HL-60 (cell line): ENCODE measurements at regions not wholly inside any gene's neighbourhood (a gene's known extent, or its start where the extent isn't known, plus 50 kb on each side); places are given as distances from the start of the nearest gene placed in this dataset.

Source experiments
- CTCF ChIP-seq: IDR thresholded peaks from one replicate; pipeline ENCODE4 v1.5.1; 2011; ENCODE audit warnings: low read length, control low read depth, inconsistent platforms; ENCODE audit not compliant: insufficient read depth
- GABPA ChIP-seq: IDR thresholded peaks from 2 replicates; pipeline ENCODE4 v1.6.1; 2012; ENCODE audit warnings: low read depth
- POLR2AphosphoS5 ChIP-seq: IDR thresholded peaks from 2 replicates; pipeline ENCODE4 v1.6.1; 2012; ENCODE audit warnings: low read depth
- REST ChIP-seq: IDR thresholded peaks from 2 replicates; pipeline ENCODE4 v1.6.1; 2012; ENCODE audit warnings: low read depth; ENCODE audit not compliant: insufficient replicate concordance
- SPI1 ChIP-seq: IDR thresholded peaks from 2 replicates; pipeline ENCODE4 v1.6.1; 2012; ENCODE audit warnings: low read depth, mild to moderate bottlenecking, borderline replicate concordance

GRCh38 chr3:72139316-72139715 is 354.4 kb upstream of the PROK2 start:
- TF ChIP-seq CTCF (no peak), GABPA (no peak), POLR2AphosphoS5 (no peak), REST (no peak), SPI1 (no peak)
